GM23248 (cell line): ENCODE measurements at regions not wholly inside any gene's neighbourhood (a gene's known extent, or its start where the extent isn't known, plus 50 kb on each side); places are given as distances from the start of the nearest gene placed in this dataset.

ENCODE experiments used
- EZH2 ChIP-seq: fragments of 200-600 bp; sonication (generic); IDR thresholded peaks from 2 replicates; pipeline ENCODE4 v1.6.1; 2018; ENCODE audit warnings: antibody characterized with exemption, mild to moderate bottlenecking; ENCODE audit not compliant: insufficient read depth, poor library complexity, severe bottlenecking
- EZH2phosphoT487 ChIP-seq: fragments of 200-600 bp; sonication (generic); IDR thresholded peaks from 2 replicates; pipeline ENCODE4 v1.6.1; 2018; ENCODE audit warnings: antibody characterized with exemption, moderate library complexity, mild to moderate bottlenecking, low read depth; ENCODE audit not compliant: insufficient read depth

DNA sequence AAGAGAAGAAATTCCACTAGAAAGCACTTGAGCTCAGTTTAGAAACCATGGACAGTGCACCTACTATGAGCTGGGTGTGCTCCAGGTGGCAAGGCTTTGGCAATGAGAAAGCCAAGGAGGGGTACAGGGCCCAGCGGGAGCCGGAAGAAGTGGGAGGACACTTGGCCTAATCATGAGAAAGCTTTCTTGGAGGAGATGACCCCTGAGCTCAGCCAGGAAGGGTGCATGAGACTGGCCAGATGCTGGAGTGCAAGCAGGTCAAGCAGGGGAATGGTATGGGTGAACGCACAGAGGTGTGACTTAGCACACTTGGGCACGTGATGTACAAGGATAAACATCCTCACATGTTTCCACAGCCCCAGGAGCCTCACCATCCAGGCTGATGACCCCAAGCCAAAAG, 97.2 kb upstream of the GLI2 start:
- TF ChIP-seq EZH2 = no peak
- no peak for TF ChIP-seq EZH2phosphoT487
